DMS 273 (cell line): ENCODE measurements at regions not wholly inside any gene's neighbourhood (a gene's known extent, or its start where the extent isn't known, plus 50 kb on each side); places are given as distances from the start of the nearest gene placed in this dataset.

Experiments
- DNase-seq: peaks from one replicate; lab custom pipeline; 2025; ENCODE audit not compliant: unreplicated experiment; lab: John Stamatoyannopoulos, UW

DNA sequence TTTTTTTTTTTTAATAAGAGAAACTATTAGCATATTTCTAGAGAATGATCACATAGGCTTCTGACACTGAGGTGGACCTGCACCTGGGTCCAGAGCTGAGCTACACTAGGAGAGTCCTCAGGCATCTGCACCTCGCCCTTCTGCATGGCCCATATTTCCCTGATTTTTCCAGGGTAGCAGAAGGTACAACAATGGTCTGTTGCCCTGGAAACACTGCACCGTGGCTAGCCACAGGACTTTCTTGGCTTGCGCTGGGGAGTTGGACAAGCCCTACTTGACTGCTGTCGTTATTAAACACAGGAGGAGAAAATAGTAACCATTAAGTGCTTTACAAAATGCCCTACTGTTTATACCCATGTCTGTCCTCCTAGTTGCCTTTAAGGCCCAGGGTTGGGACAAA is 615.7 kb upstream of the MEF2C start:
- no peak for DNase-seq

DNA sequence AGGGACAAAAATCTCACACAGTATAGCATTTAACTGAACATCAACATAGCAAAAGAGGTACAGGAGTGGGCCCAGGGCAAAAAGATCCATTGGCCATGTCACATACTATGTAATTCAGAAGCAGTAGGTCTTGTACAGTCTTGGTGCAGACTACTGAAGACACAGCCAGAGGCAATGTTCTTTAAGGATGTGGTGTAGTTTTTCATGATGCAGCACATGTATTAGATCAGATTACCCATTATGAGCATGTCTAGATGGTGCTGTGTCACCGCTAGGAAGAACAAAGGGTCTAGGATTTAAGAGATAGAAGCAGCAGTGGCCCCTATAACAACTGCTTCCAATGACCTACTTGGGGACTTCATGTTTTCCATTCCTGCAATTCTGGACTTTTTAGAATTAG is 610.4 kb upstream of the MEF2C start:
- no peak for DNase-seq

DNA sequence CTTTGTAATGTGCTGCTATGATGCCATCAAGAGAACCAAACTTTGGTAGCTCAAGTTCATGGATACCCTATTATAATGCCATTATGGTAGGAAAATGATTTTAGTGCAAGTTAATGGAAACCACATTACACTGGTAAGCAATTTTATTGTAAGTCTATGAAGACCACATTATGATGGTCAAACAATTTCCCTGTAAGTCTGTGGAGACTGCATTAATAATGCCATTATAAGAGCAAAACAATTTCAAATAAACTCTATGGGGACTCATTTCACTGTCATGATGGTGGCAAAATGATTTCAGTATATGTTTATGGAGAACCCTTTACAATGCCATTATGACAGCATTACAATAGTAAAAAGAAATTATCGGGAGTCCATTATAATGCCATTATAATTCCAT is 602.0 kb upstream of the MEF2C start:
- DNase-seq: no peak

DNA sequence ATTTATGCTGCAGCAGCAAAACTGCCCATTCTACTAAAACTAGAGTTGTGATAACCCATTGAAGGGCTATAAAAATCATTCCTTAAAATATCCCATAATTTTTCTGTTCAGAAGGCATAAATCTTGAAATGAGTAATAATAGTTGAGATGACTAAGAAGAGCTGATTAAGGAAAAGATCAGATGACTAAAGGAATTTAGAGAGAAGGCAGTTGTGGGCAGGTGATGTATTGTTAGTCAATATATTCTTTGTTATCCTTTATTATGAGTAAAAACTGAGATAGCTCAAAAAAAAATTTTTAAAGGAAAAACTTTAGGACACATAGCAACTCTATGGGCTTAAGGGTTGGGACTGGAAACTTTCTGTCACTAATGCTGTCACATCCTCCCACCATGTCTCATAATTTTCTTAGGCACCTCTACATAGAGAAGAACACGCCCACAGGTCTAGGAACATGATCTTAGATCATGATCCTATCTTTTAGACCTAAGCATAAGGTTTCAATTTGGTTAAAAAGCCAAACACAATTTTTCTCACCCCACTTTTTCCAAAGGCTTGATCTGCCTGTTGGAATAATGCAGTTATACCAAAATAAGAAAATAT is 597.5 kb upstream of the MEF2C start:
- no peak for DNase-seq

DNA sequence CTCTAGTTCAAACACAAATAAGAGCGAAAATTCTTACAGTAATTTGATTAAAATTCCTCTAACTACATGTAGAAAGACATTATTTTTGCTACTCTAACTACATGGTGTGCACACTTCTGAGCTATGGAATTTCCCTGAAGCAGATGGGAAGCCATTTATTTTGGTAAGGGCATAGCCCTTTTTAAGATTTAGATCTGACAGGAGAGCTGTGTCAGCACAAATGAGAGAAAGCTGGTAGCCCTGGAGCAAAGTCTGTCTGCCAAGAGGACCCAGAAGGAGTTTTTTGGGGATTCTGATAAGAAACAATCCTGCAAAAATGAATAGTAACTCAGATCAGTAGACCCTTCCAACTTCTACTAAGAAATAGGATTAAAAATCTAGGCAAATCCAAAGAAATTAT is 595.9 kb upstream of the MEF2C start:
- no peak for DNase-seq

DNA sequence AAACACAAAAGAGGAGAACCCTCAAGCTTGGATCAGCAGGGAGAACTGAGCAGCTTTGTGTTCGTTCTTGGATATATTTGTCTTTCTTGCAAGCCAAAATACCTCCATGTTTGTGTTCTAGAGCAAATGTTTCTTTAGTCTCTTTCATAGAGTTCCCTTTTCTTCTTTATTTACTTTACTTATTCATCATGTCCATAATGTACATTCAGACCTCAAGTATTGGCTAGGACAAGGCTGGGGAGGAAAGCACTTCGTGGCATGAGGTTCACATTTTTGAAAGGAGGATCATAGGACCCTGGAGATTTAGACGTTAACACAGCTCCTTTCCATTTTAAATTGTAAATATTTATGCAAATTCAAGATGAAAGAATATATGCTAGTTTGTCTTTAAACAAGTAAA is 590.2 kb upstream of the MEF2C start:
- no peak for DNase-seq

DNA sequence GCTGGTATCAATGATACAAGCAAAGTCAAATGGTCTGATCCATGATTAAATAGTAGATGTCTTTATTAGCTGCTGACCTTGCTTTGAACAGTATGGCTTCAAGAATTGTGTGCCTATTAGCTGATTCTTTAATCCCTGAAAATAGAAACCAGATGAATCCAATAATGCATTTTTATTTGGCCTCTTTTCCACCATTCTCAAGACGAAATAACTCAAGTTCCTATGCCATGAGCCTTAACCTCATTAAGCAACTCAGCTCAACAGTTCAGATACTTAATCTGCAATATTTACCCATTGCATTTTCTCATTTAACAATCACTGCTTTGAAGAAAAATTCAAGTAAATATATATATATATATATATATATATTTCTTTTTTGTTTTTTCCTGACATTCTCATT is 588.6 kb upstream of the MEF2C start:
- DNase-seq: no peak

DNA sequence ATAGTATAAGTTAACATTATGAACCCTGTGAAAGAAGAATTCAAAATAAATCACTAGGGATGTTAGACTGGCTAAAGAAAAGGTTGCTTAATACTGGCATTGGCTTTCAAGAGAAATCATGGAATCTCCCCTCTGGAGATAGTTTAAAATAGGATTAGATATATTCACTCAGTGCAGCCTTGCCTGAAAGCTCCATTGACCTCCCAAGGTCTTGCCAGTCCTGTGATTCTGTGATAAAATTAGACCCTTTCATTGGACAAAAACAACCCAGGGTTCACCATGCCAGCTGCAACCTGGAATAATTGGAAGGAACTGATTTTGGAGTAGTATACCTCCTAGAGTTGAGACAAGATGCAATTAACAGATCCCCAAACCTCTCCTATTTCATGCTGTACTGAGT is 588.1 kb upstream of the MEF2C start:
- DNase-seq: peak; percentile 4

DNA sequence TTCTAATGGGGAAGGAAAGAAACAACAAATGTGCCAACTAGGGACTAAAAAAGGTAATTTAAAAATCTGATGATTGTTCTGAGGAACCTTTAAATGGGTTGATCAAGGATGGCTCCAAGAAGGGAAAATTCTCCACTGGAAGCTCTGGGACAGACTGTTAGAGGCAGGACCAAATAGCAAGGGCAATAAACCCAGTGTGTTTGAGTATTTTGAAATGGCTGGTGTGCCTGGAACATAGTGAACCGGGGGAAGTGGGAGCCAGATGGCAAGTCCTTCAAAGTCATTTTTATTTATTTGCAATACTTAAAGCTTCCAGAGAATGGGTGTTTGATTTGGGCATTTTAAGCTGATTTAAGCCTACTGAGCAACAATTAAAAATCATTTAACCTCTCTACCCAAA is 587.7 kb upstream of the MEF2C start:
- DNase-seq: peak; percentile 5

DNA sequence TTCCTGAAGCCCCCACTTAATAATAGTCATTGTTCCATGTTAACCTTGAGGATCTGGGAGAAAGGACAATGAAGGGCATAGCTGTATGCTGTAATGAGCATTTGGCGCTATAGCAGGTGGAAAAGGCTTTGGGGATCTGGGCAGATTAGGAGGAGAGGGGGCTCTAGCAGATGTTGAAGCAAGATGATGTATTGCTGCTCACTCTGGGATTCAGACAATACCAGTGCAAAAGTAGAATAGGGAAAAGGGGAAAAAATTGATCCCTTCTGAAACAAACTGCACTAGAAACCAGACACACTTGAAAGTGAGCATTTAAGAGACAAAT is 575.3 kb upstream of the MEF2C start:
- no peak for DNase-seq

DNA sequence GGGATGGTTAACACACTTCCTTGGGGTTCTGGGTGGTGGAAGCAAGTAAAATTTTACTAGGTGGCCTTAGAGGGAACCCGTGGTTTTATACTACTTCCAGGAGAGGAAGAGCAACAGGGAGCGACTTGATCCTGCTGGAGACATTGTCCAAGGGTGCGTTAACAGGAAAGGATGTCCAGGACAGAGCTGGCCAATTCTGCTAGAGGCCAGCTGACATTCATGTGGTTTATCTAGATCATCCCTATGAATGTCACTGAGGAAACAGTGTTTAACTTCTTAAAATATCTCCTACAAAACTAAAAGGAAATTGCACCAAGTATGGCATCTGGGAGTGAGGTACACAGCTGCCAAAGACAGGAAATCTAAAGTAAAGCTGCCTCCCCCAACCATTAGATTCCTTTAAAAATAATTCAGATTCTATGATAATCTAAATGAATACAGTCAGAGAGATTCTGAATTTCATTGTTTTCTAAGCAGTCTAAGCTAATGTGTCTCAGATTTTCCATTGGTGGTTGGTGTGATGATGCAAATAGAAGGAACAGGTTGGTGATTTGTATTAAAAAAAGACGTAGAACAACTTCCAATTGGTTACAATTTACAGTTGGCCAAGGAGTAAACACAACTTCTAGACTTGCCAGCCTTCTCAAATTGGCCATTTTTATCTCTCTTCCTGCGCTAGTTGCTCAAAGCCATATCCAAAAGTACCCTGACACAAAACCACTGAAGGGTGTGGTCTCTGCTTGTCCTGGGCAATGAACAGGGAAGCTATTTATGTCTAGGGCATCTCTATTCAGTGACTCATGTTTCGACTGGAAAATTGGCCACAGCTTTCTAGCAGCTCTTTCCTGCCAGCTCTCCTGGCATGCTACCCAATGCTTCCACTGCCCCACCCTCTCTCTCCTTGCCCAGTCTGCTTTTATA is 574.7 kb upstream of the MEF2C start:
- DNase-seq: peak; percentile 13

DNA sequence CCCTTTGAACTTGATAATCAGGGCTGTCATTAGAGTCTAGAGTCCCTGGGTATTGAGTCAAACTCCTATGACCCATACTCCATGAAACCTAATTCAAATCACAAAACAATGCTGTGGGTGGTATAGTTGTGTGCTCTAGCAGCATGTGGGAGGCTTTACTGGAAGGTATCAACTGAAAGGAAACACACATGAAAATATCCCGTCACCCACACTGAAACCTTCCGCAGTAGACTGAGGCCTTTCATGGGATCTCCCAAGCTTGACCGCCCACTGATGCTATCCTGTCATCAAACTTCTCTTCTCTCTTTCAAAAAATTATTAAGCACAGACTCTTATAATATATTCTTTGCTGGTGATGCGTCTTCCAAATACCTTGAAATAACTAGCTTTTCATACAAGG is 569.1 kb upstream of the MEF2C start:
- DNase-seq: no peak

DNA sequence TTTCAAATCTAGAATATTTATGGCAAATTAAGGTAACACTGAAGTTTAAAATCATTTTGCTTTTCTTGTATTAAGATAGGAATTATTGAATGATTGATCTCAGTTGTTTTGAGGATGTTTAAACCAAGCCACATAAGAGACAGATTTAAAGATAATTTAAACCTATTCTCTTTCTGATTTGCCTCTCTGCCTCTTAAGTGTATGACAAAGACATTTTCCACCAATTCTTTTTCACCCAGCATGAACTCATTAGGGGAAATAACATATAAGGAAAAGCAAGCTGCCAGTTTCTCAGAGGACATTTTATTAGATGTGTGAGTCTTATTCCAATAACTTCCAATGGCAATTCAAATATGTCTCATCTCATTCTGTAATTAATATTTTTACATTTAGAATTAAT is 568.3 kb upstream of the MEF2C start:
- DNase-seq: no peak

DNA sequence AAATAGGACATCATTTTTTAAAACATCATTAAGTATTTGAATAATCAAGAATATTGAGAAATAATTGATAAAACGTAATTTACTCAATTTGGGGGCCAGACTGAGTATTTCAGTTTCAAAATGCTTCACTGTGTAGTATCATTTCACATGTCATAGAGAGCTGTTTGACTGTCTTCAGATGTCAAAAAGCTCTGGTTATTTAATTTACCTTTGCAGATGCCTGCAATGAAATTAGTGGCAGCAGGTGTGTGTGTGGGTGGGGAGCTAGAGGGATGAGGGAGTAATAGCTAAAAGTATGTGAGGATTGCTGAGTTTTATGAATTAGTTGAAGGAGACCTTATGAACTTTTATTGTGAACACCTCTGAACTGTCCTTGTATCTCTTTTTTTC is 567.2 kb upstream of the MEF2C start:
- DNase-seq: no peak

DNA sequence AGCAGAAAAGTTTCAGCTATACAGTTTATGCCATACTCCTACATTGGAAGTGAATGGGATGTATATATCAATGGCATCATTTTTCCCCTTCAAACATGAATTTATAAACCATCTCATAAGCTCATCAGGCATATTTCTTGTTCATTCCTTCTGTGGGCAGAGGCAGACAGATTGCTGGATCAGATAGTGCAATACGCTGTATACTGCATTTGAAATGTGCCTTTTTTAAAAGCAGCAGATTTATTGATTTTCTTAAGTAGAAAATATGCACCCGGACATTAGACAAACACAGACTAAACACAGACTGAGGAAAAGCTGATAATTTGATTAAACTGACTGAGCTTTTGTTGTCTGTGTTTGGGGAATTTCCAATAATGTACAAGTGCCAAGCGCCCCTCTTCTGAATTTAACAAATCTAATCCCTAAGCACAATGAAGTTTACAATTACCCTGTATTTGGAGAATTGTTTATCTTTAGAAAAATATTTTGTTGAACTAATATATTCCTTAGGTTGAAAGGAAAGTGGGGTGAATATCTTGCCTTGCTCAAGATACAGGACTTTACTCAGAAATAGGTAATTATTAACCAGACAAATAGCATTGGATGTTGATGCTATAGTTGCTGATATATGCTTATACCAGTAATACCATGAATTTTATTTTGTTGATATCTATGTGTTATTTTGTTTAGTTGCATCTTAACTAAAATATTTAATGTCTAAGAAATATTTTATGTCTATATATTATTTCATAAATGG is 566.6 kb upstream of the MEF2C start:
- no peak for DNase-seq

DNA sequence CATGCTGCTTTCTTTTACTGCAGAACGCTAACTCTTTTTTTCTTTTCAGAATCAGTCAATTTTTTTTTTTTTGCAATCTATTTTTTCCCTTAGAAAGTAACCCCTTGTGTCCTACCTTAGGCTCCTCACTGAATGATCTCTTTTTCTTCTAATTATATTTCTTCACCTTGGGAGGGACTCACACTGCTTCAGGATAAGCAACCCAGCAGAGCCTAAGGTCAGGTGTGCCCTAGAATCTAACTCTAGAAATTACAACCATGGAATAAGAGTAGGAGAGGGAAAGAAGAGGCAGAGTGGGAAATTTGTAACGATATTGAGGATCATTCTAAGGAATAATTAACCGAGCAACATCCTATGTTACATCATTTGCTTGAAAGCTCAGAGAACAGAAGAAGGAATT is 564.0 kb upstream of the MEF2C start:
- DNase-seq: no peak

DNA sequence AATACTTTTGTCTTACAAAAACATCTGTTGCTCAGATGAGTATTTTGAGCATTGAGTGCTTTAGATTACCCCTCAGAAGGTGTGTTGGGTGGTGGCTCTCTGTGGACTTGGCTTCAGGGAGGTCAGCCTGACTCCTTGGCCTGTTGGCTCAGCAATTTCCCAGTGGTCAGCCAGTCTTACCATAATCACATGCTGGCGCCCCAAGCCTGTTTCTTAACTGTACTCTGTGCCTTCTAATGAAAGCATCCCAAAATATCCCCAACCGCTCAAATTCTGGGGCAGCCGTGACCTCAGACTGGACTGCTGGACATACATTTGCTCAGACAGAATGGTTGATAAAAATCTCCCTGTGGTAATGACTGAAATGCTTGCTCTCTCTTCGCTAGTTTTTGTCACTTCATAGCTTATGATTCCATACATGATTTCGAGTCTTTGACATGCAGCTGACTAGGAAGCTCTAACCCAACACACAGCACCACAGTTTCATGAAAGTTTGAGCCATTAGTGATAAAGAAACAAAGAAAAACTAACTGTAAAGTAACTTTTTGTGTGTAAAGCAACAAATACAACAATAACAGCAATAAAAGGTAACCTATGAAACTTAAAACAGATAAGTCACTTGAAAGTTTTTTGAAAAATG is 562.2 kb upstream of the MEF2C start:
- DNase-seq: no peak

DNA sequence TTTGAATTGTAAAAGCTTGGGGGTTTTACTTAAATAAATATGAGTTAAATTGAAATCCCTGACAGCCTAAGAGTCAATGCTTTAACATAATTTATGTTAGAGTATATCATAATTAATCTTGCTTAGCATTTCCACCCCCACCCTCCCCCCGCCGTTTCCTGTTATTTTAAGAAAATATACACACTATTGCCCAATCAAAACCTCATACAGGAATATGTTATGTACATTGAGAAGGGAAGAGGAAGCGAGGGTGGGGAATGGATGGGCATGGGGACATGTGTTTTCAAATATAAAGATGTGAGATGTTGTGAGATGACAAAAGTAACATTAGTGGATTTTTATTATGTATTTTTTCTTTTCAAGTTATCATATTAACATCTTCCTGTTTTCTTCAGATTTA is 561.1 kb upstream of the MEF2C start:
- no peak for DNase-seq

DNA sequence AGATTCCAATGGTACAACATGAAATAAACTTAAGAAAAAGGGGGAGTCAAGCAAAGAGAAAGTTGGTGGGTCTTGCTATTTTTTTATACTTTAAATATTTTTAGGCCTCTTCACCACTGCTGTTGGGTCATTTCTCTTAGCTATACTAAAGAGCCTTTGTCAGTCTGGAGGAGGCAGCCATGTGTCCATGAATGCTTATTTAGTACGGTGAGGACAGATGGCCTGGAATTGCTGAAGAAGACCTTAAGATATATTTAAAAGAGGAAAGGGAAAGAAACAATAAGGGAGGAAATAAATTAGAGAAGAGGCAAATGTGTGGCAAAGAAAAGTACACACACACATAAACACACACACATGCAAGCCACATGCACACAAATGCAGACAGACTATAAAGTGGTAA is 560.5 kb upstream of the MEF2C start:
- DNase-seq: peak; percentile 39

DNA sequence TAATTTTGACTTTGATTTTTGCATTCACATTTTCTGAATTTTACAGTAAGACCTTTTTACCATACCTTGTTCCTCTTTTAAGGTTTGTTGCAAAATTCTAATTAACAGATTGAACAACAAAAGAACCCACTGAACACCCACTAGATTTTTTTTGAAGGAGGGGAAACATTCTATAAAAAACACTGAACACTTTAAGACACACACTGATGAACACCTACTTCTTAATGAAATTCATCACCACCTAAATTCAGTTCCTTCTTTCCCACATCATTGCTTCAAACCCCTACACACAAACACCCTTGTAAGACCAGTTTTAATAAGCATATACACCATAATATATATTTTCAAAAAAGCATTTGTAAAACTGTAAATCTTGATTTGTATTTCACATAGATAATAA is 559.0 kb upstream of the MEF2C start:
- no peak for DNase-seq

DNA sequence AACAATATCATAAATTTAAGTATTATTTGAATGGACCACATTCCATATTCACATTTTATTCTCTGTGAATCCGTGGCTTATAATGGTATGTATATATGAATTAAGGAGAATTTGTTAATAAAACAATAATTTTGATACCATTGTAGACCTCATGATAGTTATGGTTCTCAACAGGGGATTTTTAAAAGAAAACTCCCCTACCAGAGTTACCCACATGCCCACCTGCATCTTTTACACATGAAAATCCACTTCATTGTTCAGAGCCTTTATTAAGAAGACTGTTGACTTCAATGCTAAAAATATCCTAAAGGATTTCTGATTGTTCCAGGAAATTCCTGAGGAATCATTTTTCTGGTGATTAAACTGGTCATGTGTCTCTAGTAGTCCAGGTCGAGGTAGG is 557.7 kb upstream of the MEF2C start:
- no peak for DNase-seq
